HL-60 (cell line): ENCODE measurements at regions not wholly inside any gene's neighbourhood (a gene's known extent, or its start where the extent isn't known, plus 50 kb on each side); places are given as distances from the start of the nearest gene placed in this dataset.

Experiments
- DNase-seq, 2 experiments: peaks; one replicate each; pipeline ENCODE4 v3.0.0-alpha.2; 2010 to 2020; ENCODE audit warnings: low read depth in 1 of 2, low spot score in 1 of 2
- H3K27ac ChIP-seq: fragments of 250-450 bp; sonication (Bioruptor Pico); replicated peaks from 2 replicates; pipeline ENCODE4 v1.5.1; 2020; ENCODE audit warnings: mild to moderate bottlenecking, moderate library complexity
- H3K27me3 ChIP-seq: fragments of 250-450 bp; sonication (Bioruptor Pico); 2 replicates; pipeline ENCODE4 v1.5.1; 2021; ENCODE audit warnings: mild to moderate bottlenecking, moderate library complexity; ENCODE audit not compliant: insufficient read depth, poor library complexity, severe bottlenecking
- H3K4me3 ChIP-seq: replicated peaks from 2 replicates; pipeline ENCODE4 v1.5.1; 2011; ENCODE audit warnings: mild to moderate bottlenecking, control low read depth, low read length; ENCODE audit not compliant: insufficient read depth
- GABPA ChIP-seq: IDR thresholded peaks from 2 replicates; pipeline ENCODE4 v1.6.1; 2012; ENCODE audit warnings: low read depth
- POLR2AphosphoS5 ChIP-seq: IDR thresholded peaks from 2 replicates; pipeline ENCODE4 v1.6.1; 2012; ENCODE audit warnings: low read depth
- SPI1 ChIP-seq: IDR thresholded peaks from 2 replicates; pipeline ENCODE4 v1.6.1; 2012; ENCODE audit warnings: low read depth, mild to moderate bottlenecking, borderline replicate concordance
- TF ChIP-seq, protein P1 (sequence below): IDR thresholded peaks from 2 replicates; pipeline ENCODE4 v1.6.1; 2012; ENCODE audit warnings: low read depth; ENCODE audit not compliant: insufficient replicate concordance
- TF ChIP-seq, protein P2 (sequence below): IDR thresholded peaks from one replicate; pipeline ENCODE4 v1.5.1; 2011; ENCODE audit warnings: low read length, control low read depth, inconsistent platforms; ENCODE audit not compliant: insufficient read depth

DNA sequence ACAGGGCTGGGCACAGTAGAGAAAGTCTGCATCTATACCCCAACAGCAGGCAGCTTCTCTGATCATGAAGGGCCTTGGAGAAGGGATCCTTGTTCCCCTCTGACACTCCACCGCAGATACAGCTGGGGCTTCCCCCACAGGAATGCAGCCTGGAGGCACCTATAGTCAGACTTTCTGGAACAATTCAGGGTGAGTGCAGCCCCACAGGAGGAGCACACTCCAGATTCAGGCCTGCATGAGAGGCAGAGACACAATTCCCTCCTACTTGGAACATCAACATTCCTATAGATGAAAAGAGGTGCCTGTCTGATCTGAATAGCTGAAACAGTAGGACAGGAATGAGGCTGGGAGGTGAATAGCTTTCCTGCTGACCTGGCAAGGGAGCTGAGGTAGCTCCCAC is 1298.0 kb upstream of the CNTN5 start:
- Histone ChIP-seq H3K27me3 (no peaks in the 10 kb centered on the region), H3K4me3 (no peak overlapping the region), H3K27ac (no peak overlapping the region)
- DNase-seq, result no peak
- TF ChIP-seq, protein P1, sequence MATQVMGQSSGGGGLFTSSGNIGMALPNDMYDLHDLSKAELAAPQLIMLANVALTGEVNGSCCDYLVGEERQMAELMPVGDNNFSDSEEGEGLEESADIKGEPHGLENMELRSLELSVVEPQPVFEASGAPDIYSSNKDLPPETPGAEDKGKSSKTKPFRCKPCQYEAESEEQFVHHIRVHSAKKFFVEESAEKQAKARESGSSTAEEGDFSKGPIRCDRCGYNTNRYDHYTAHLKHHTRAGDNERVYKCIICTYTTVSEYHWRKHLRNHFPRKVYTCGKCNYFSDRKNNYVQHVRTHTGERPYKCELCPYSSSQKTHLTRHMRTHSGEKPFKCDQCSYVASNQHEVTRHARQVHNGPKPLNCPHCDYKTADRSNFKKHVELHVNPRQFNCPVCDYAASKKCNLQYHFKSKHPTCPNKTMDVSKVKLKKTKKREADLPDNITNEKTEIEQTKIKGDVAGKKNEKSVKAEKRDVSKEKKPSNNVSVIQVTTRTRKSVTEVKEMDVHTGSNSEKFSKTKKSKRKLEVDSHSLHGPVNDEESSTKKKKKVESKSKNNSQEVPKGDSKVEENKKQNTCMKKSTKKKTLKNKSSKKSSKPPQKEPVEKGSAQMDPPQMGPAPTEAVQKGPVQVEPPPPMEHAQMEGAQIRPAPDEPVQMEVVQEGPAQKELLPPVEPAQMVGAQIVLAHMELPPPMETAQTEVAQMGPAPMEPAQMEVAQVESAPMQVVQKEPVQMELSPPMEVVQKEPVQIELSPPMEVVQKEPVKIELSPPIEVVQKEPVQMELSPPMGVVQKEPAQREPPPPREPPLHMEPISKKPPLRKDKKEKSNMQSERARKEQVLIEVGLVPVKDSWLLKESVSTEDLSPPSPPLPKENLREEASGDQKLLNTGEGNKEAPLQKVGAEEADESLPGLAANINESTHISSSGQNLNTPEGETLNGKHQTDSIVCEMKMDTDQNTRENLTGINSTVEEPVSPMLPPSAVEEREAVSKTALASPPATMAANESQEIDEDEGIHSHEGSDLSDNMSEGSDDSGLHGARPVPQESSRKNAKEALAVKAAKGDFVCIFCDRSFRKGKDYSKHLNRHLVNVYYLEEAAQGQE, result no peak
- TF ChIP-seq GABPA, result no peak
- TF ChIP-seq SPI1, result no peak
- no peak for TF ChIP-seq POLR2AphosphoS5
- TF ChIP-seq, protein P2, sequence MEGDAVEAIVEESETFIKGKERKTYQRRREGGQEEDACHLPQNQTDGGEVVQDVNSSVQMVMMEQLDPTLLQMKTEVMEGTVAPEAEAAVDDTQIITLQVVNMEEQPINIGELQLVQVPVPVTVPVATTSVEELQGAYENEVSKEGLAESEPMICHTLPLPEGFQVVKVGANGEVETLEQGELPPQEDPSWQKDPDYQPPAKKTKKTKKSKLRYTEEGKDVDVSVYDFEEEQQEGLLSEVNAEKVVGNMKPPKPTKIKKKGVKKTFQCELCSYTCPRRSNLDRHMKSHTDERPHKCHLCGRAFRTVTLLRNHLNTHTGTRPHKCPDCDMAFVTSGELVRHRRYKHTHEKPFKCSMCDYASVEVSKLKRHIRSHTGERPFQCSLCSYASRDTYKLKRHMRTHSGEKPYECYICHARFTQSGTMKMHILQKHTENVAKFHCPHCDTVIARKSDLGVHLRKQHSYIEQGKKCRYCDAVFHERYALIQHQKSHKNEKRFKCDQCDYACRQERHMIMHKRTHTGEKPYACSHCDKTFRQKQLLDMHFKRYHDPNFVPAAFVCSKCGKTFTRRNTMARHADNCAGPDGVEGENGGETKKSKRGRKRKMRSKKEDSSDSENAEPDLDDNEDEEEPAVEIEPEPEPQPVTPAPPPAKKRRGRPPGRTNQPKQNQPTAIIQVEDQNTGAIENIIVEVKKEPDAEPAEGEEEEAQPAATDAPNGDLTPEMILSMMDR, result no peak

DNA sequence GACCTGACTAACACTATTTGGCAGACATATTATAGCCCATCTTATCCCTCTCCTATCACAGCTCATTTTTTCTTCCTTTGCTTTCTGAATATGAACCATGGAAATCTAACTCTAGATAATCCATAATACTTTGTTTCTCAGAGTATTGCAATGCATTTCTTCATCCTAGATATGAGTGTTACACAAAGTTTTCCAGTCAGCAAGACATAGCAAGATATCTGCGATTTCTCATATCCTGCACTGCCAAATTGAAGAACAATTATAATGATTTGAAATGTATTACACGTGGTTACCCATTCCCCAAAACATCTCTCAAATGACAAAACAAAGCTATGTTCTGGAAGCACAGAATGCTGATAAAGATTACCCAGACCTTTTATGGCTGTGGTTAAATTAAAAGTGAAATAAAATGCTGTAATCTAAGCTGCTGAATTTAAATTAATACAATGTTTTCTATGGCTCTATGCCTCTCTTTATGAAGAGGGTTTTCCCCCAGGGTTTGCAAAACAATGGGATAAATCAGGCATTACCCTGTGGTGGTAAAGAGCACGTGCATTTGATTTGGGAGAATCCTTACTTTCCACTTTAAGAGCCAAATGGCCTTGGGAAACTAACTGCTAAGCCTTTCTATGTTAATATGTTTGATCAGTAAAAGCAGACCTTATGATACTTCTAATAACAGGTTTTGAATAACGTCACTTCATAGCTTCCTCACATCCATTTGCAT is 1291.0 kb upstream of the CNTN5 start:
- Histone ChIP-seq H3K4me3 (no peak overlapping the region), H3K27me3 (no peaks in the 10 kb centered on the region), H3K27ac (no peak overlapping the region)
- no peak for DNase-seq
- TF ChIP-seq, protein P1, result no peak
- TF ChIP-seq GABPA, result no peak

DNA sequence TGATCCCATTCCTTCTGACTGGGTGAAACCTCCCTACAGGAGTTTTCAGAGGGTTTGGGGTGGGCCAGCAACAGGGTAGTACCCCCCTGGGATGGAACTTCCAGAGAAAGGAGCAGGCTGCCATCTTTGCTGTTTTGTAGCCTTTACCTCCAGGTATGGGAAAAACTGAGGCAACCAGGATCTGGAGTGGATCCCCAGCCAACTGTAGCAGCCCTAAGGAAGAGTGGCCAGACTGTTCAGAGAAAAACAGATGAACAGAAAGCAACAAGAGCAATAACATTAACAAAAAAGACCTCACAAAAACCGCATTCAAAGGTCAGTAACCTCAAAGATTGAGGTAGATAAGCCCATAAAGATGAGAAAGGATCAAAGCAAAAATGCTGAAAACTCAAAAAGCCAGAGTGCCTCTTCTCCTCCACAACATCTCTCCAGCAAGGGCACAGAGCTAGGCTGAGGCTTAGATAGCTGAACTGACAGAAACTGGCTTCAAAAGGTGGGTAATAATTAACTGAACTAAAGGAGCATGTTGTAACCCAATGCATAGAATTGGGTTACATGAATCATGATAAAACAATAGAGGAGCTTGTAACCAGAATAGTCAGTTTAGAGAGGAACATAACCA is 1288.6 kb upstream of the CNTN5 start:
- H3K4me3 ChIP-seq, result no peak overlapping the region
- no peaks in the 10 kb centered on the region for H3K27me3 ChIP-seq
- DNase-seq, result no peak
- H3K27ac ChIP-seq, result no peak overlapping the region
- TF ChIP-seq, protein P2, result no peak
- TF ChIP-seq GABPA, result no peak
- TF ChIP-seq POLR2AphosphoS5, result no peak
- TF ChIP-seq, protein P1, result no peak
- no peak for TF ChIP-seq SPI1
